Naive thymus-derived CD4-positive, alpha-beta T cell (primary cell): ENCODE measurements at regions not wholly inside any gene's neighbourhood (a gene's known extent, or its start where the extent isn't known, plus 50 kb on each side); places are given as distances from the start of the nearest gene placed in this dataset.

Source experiments
- ATAC-seq: fragments of 150-1000 bp; cut with Tn5 transposase; 2 replicates; pipeline ENCODE4 v1.10.0; 2021; ENCODE audit warnings: mild to moderate bottlenecking, moderate library complexity
- CTCF ChIA-PET: fragments of 350-600 bp; sonication (Branson Sonifier 250); formaldehyde crosslinking; loops from one replicate; lab custom pipeline; 2021; ENCODE audit warnings: antibody characterized with exemption; lab: Charles Lee
- POLR2A ChIA-PET: fragments of 350-600 bp; sonication (Branson Sonifier 250); formaldehyde crosslinking; loops from one replicate; lab custom pipeline; 2021; ENCODE audit warnings: antibody characterized with exemption, inconsistent platforms; lab: Charles Lee
- DNase-seq, 9 donors: peaks; one replicate each; pipeline versions ENCODE4 v3.0.0 to v3.0.0-alpha.2; 2020 to 2022; ENCODE audit warnings: mixed read lengths in 1 of 9
- H3K27ac ChIP-seq: one replicate; pipeline ENCODE4 v1.7.0; 2013; ENCODE audit warnings: mild to moderate bottlenecking, low read depth, low read length, moderate library complexity
- H3K27me3 ChIP-seq, 2 donors: one replicate each; pipeline ENCODE4 v1.7.0; 2013; ENCODE audit warnings: low read length in 2 of 2, mild to moderate bottlenecking in 2 of 2, moderate library complexity in 2 of 2; ENCODE audit not compliant: control insufficient read depth in 2 of 2, insufficient read depth in 2 of 2
- H3K36me3 ChIP-seq, 3 experiments: 1 replicate in 2 of 3; 2 replicates in 1 of 3; pipeline ENCODE4 v1.7.0; 2013; ENCODE audit warnings: low read length in 3 of 3, mild to moderate bottlenecking in 3 of 3, moderate library complexity in 1 of 3; ENCODE audit not compliant: insufficient read depth in 3 of 3, control insufficient read depth in 2 of 3
- H3K4me1 ChIP-seq, 2 donors: one replicate each; pipeline ENCODE4 v1.7.0; 2013; ENCODE audit warnings: low read length in 2 of 2, mild to moderate bottlenecking in 2 of 2, moderate library complexity in 1 of 2; ENCODE audit not compliant: control insufficient read depth in 2 of 2, insufficient read depth in 2 of 2
- H3K4me3 ChIP-seq: 2 replicates; pipeline ENCODE4 v1.7.0; 2013; ENCODE audit warnings: mild to moderate bottlenecking, low read length
- H3K9me3 ChIP-seq, 3 experiments: 1 replicate in 2 of 3; 2 replicates in 1 of 3; pipeline ENCODE4 v1.7.0; 2013; ENCODE audit warnings: low read length in 3 of 3; ENCODE audit not compliant: control insufficient read depth in 2 of 3
- H3K27ac Mint-ChIP-seq, 9 donors: one replicate each; pipeline ENCODE4 v1.8.0; 2020 to 2022; ENCODE audit warnings: mixed read lengths in 9 of 9, mild to moderate bottlenecking in 8 of 9, moderate library complexity in 5 of 9, inconsistent platforms in 2 of 9
- H3K27me3 Mint-ChIP-seq, 5 donors: one replicate each; pipeline ENCODE4 v1.8.0; 2021 to 2022; ENCODE audit warnings: mixed read lengths in 5 of 5, mild to moderate bottlenecking in 1 of 5
- H3K36me3 Mint-ChIP-seq, 5 donors: one replicate each; pipeline ENCODE4 v1.8.0; 2020 to 2022; ENCODE audit warnings: mixed read lengths in 5 of 5, mild to moderate bottlenecking in 3 of 5, inconsistent platforms in 1 of 5
- H3K4me1 Mint-ChIP-seq, 7 donors: one replicate each; pipeline ENCODE4 v1.8.0; 2020 to 2022; ENCODE audit warnings: mixed read lengths in 7 of 7, mild to moderate bottlenecking in 3 of 7, inconsistent platforms in 1 of 7
- H3K4me3 Mint-ChIP-seq, 10 donors: one replicate each; pipeline ENCODE4 v1.8.0; 2020 to 2022; ENCODE audit warnings: mild to moderate bottlenecking in 10 of 10, mixed read lengths in 10 of 10, moderate library complexity in 6 of 10, inconsistent platforms in 2 of 10
- H3K9me3 Mint-ChIP-seq, 11 donors: one replicate each; pipeline ENCODE4 v1.8.0; 2020 to 2022; ENCODE audit warnings: mixed read lengths in 11 of 11, mild to moderate bottlenecking in 4 of 11, inconsistent platforms in 1 of 11, moderate library complexity in 1 of 11
- intact Hi-C, 2 donors: fragments of 100-400 bp; cut with micrococcal nuclease; formaldehyde crosslinking; loops; one replicate each; pipeline ENCODE4 v1.15.1; 2023

GRCh38 chr3:4225005-4225471 lies 78.1 kb upstream of the SETMAR start:
- no peak for DNase-seq
- Histone ChIP-seq H3K4me3 (no peak overlapping the region), H3K4me1 (no peaks in the 10 kb centered on the region), H3K36me3 (no peaks in the 10 kb centered on the region), H3K27me3 (no peaks in the 10 kb centered on the region), H3K27ac (no peak overlapping the region), H3K9me3 (no peaks in the 10 kb centered on the region)
- ATAC-seq = no peak
- ChIA-PET CTCF (no interaction called here), POLR2A (no interaction called here)
- Mint-ChIP-seq H3K36me3 (peaks cover 0 to 4% (median 0%) of the 10 kb centered on the region in 5 donors), H3K4me3 (no peak overlapping the region), H3K27ac (no peak overlapping the region), H3K27me3 (no peaks in the 10 kb centered on the region), H3K9me3 (no peaks in the 10 kb centered on the region), H3K4me1 (peaks cover 0 to 1% (median 0%) of the 10 kb centered on the region in 7 donors)
- intact Hi-C loops = no loop called here

- H3K9me3 ChIP-seq = no peaks in the 10 kb centered on the region
- H3K4me1 ChIP-seq = no peaks in the 10 kb centered on the region
- H3K36me3 Mint-ChIP-seq = peaks cover 0 to 4% (median 0%) of the 10 kb centered on the region in 5 donors
- ChIA-PET CTCF (no interaction called here), POLR2A (no interaction called here)
- no peak for DNase-seq
- no peak overlapping the region for H3K27ac Mint-ChIP-seq
- no peak overlapping the region for H3K4me3 Mint-ChIP-seq
- intact Hi-C loops = no loop called here
- no peak overlapping the region for H3K27ac ChIP-seq
- peaks cover 0 to 3% (median 0%) of the 10 kb centered on the region in 7 donors for H3K4me1 Mint-ChIP-seq
- no peaks in the 10 kb centered on the region for H3K36me3 ChIP-seq
- no peak overlapping the region for H3K4me3 ChIP-seq
- no peaks in the 10 kb centered on the region for H3K27me3 Mint-ChIP-seq
- no peak for ATAC-seq
- H3K9me3 Mint-ChIP-seq = no peaks in the 10 kb centered on the region
- H3K27me3 ChIP-seq = no peaks in the 10 kb centered on the region
These were observed 74.9 kb upstream of the SETMAR start for GRCh38 chr3:4228295-4228694.

GRCh38 chr3:4231041-4231440 lies 72.1 kb upstream of the SETMAR start:
- Mint-ChIP-seq H3K9me3 (no peaks in the 10 kb centered on the region), H3K27me3 (no peaks in the 10 kb centered on the region), H3K4me3 (no peak overlapping the region), H3K27ac (no peak overlapping the region), H3K4me1 (peaks cover 0 to 5% (median 0%) of the 10 kb centered on the region in 7 donors), H3K36me3 (peaks cover 0 to 4% (median 0%) of the 10 kb centered on the region in 5 donors)
- Histone ChIP-seq H3K4me1 (no peaks in the 10 kb centered on the region), H3K27ac (no peak overlapping the region), H3K4me3 (no peak overlapping the region), H3K36me3 (no peaks in the 10 kb centered on the region), H3K9me3 (no peaks in the 10 kb centered on the region), H3K27me3 (no peaks in the 10 kb centered on the region)
- intact Hi-C loops = no loop called here
- ATAC-seq (no peak), DNase-seq (no peak)
- POLR2A ChIA-PET = no interaction called here
- CTCF ChIA-PET = no interaction called here

GRCh38 chr3:4232798-4233197 lies 70.4 kb upstream of the SETMAR start:
- H3K4me3 ChIP-seq = no peak overlapping the region
- Mint-ChIP-seq H3K36me3 (peaks cover 0 to 5% (median 0%) of the 10 kb centered on the region in 5 donors), H3K4me1 (peaks cover 0 to 4% (median 0%) of the 10 kb centered on the region in 7 donors), H3K9me3 (peaks cover 0 to 11% (median 4%) of the 10 kb centered on the region in 11 donors), H3K4me3 (no peak overlapping the region), H3K27ac (no peak overlapping the region), H3K27me3 (no peaks in the 10 kb centered on the region)
- no peaks in the 10 kb centered on the region for H3K9me3 ChIP-seq
- no peaks in the 10 kb centered on the region for H3K36me3 ChIP-seq
- ATAC-seq (no peak), DNase-seq (no peak)
- no peaks in the 10 kb centered on the region for H3K27me3 ChIP-seq
- ChIA-PET POLR2A (no interaction called here), CTCF (no interaction called here)
- intact Hi-C loops = no loop called here
- H3K4me1 ChIP-seq = no peaks in the 10 kb centered on the region
- no peak overlapping the region for H3K27ac ChIP-seq

- H3K27ac ChIP-seq = no peak overlapping the region
- no peaks in the 10 kb centered on the region for H3K4me1 ChIP-seq
- H3K36me3 ChIP-seq = no peaks in the 10 kb centered on the region
- POLR2A ChIA-PET = no interaction called here
- H3K9me3 ChIP-seq = no peaks in the 10 kb centered on the region
- Mint-ChIP-seq H3K27ac (no peak overlapping the region), H3K36me3 (peaks cover 0 to 5% (median 0%) of the 10 kb centered on the region in 5 donors), H3K9me3 (peaks cover 0 to 17% (median 4%) of the 10 kb centered on the region in 11 donors), H3K4me3 (no peak overlapping the region), H3K4me1 (peaks cover 0 to 4% (median 0%) of the 10 kb centered on the region in 7 donors), H3K27me3 (no peaks in the 10 kb centered on the region)
- H3K4me3 ChIP-seq = no peak overlapping the region
- no peaks in the 10 kb centered on the region for H3K27me3 ChIP-seq
- no peak for DNase-seq
- no peak for ATAC-seq
- intact Hi-C loops = no loop called here
- CTCF ChIA-PET = no interaction called here
These were observed 69.7 kb upstream of the SETMAR start for GRCh38 chr3:4233488-4233887.

GRCh38 chr3:4234889-4235288 lies 68.3 kb upstream of the SETMAR start:
- H3K4me3 Mint-ChIP-seq = no peak overlapping the region
- H3K4me1 Mint-ChIP-seq = peaks cover 0 to 4% (median 0%) of the 10 kb centered on the region in 7 donors

GRCh38 chr3:4235690-4236089 lies 67.5 kb upstream of the SETMAR start:
- H3K9me3 Mint-ChIP-seq = peaks cover 0 to 32% (median 8%) of the 10 kb centered on the region in 11 donors
- no peak overlapping the region for H3K4me3 Mint-ChIP-seq
- CTCF ChIA-PET = no interaction called here
- intact Hi-C loops = no loop called here
- ATAC-seq (no peak), DNase-seq (no peak)
- no peak overlapping the region for H3K4me3 ChIP-seq
- H3K36me3 Mint-ChIP-seq = peaks cover 0 to 5% (median 5%) of the 10 kb centered on the region in 5 donors
- no peaks in the 10 kb centered on the region for H3K4me1 ChIP-seq
- H3K27ac ChIP-seq = no peak overlapping the region
- H3K4me1 Mint-ChIP-seq = peaks cover 0 to 4% (median 0%) of the 10 kb centered on the region in 7 donors
- no peaks in the 10 kb centered on the region for H3K9me3 ChIP-seq
- H3K27me3 Mint-ChIP-seq = peaks cover 0 to 2% (median 0%) of the 10 kb centered on the region in 5 donors
- no peaks in the 10 kb centered on the region for H3K27me3 ChIP-seq
- POLR2A ChIA-PET = no interaction called here
- no peak overlapping the region for H3K27ac Mint-ChIP-seq
- no peaks in the 10 kb centered on the region for H3K36me3 ChIP-seq

More at GRCh38 chr3:4234889-4235288, 68.3 kb upstream of the SETMAR start:
- no peaks in the 10 kb centered on the region for H3K9me3 ChIP-seq
- POLR2A ChIA-PET = no interaction called here
- H3K27me3 ChIP-seq = no peaks in the 10 kb centered on the region
- Mint-ChIP-seq H3K36me3 (peaks cover 0 to 5% (median 2%) of the 10 kb centered on the region in 5 donors), H3K27me3 (peaks cover 0 to 1% (median 0%) of the 10 kb centered on the region in 5 donors), H3K9me3 (peaks cover 0 to 29% (median 8%) of the 10 kb centered on the region in 11 donors), H3K27ac (no peak overlapping the region)
- intact Hi-C loops = no loop called here
- CTCF ChIA-PET = no interaction called here
- ATAC-seq = no peak
- no peaks in the 10 kb centered on the region for H3K36me3 ChIP-seq
- no peaks in the 10 kb centered on the region for H3K4me1 ChIP-seq
- no peak overlapping the region for H3K4me3 ChIP-seq
- DNase-seq = no peak
- H3K27ac ChIP-seq = no peak overlapping the region
